K562 (cell line): ENCODE measurements at regions not wholly inside any gene's neighbourhood (a gene's known extent, or its start where the extent isn't known, plus 50 kb on each side); places are given as distances from the start of the nearest gene placed in this dataset.

Source experiments
- CBX2 ChIP-seq: fragments of 200-600 bp; sonication (generic); IDR thresholded peaks from one replicate; pipeline ENCODE4 v1.6.1; 2012; ENCODE audit warnings: mild to moderate bottlenecking, low read length, inconsistent platforms; ENCODE audit not compliant: insufficient read depth, poor library complexity, severe bottlenecking
- CTCF ChIP-seq, 3 experiments: IDR thresholded peaks in 2 of 3; conservative IDR thresholded peaks in 1 of 3; 2 replicates each; pipeline ENCODE4 v1.5.1; 2011 to 2012; ENCODE audit warnings: low read length in 3 of 3, mild to moderate bottlenecking in 3 of 3, control low read depth in 2 of 3, improper control_type of control experiment in 1 of 3, inconsistent platforms in 1 of 3, low read depth in 1 of 3, mixed read lengths in 1 of 3, moderate library complexity in 1 of 3; ENCODE audit not compliant: insufficient read depth in 2 of 3
- NFATC3 ChIP-seq: fragments of 450-650 bp; IDR thresholded peaks from 2 replicates; pipeline ENCODE4 v1.6.1; 2017; ENCODE audit warnings: mild to moderate bottlenecking
- POLR2A ChIP-seq: fragments of 450-650 bp; conservative IDR thresholded peaks from 2 replicates; pipeline ENCODE4 v1.6.1; 2016
- POLR2AphosphoS5 ChIP-seq: IDR thresholded peaks from 2 replicates; pipeline ENCODE4 v1.6.1; 2011; ENCODE audit warnings: mild to moderate bottlenecking, low read depth, low read length, moderate library complexity; ENCODE audit not compliant: control insufficient read depth, insufficient read depth
- REST ChIP-seq, 2 experiments: fragments of 450-650 bp; formaldehyde crosslinking in 1 of 2; IDR thresholded peaks; 2 replicates each; pipeline versions ENCODE4 v1.4.0 to v1.6.1; 2014 to 2020; ENCODE audit warnings: mild to moderate bottlenecking in 2 of 2, borderline replicate concordance in 1 of 2, low read depth in 1 of 2
- SIN3B ChIP-seq: fragments of 450-650 bp; IDR thresholded peaks from 2 replicates; pipeline ENCODE4 v1.6.1; 2017; ENCODE audit warnings: low read depth, mild to moderate bottlenecking, moderate library complexity
- SLC30A9 ChIP-seq: fragments of 250-450 bp; sonication (Bioruptor Pico); IDR thresholded peaks from 2 replicates; pipeline ENCODE4 v1.8.0; 2022; ENCODE audit warnings: mild to moderate bottlenecking, moderate library complexity
- SRF ChIP-seq, 2 experiments: fragments of 250-450, 450-650 bp in 1 of 2; sonication (Bioruptor Pico) in 1 of 2; sonication (generic) in 1 of 2; formaldehyde crosslinking; IDR thresholded peaks; 2 replicates each; pipeline versions ENCODE4 v1.5.0 to v1.5.1; 2020 to 2022; ENCODE audit warnings: mild to moderate bottlenecking in 1 of 2, missing genetic modification reagents in 1 of 2
- TAF1 ChIP-seq: IDR thresholded peaks from 2 replicates; pipeline ENCODE4 v1.6.1; 2011; ENCODE audit warnings: mild to moderate bottlenecking, low read length, moderate library complexity; ENCODE audit not compliant: insufficient read depth, control insufficient read depth, severe bottlenecking; ENCODE audit errors: extremely low read depth
- TSC22D4 ChIP-seq: fragments of 450-650 bp; IDR thresholded peaks from 2 replicates; pipeline ENCODE4 v1.6.1; 2016; ENCODE audit warnings: missing genetic modification characterization, missing biosample characterization, control low read depth

GRCh38 chr1:199665371-199665770, 362.1 kb upstream of the NR5A2 start:
- no peak for TF ChIP-seq CTCF (IDR thresholded peaks at IDR 0.05 in 2 of 3, conservative IDR thresholded peaks at IDR 0.05 in 1 of 3; ENCODE audit: insufficient read depth in 2 of 3, low read depth in 1 of 3, low read length in 3 of 3)
- TF ChIP-seq SRF (CRISPR knock-in tag; IDR thresholded peaks at IDR 0.05), result no peak
- TF ChIP-seq POLR2A, result no peak
- TF ChIP-seq CBX2, result no peak
- no peak for TF ChIP-seq POLR2AphosphoS5
- TF ChIP-seq REST (IDR thresholded peaks at IDR 0.05; ENCODE audit: borderline replicate concordance), result no peak
- TF ChIP-seq REST (CRISPR knock-in tag; IDR thresholded peaks at IDR 0.05; ENCODE audit: low read depth), result no peak
- TF ChIP-seq TAF1, result no peak
- TF ChIP-seq SIN3B, result no peak
- no peak for TF ChIP-seq TSC22D4 (tag)
- no peak for TF ChIP-seq NFATC3
- no peak for TF ChIP-seq SLC30A9 (CRISPR knock-in tag)
